Memory B cell (primary cell): ENCODE measurements at regions not wholly inside any gene's neighbourhood (a gene's known extent, or its start where the extent isn't known, plus 50 kb on each side); places are given as distances from the start of the nearest gene placed in this dataset.

ENCODE experiments used
- ATAC-seq: fragments of 150-1000 bp; cut with Tn5 transposase; 2 replicates; pipeline ENCODE4 v1.10.0; 2021; ENCODE audit warnings: low read depth, mild to moderate bottlenecking, moderate library complexity
- DNase-seq, 2 donors: peaks; one replicate each; pipeline ENCODE4 v3.0.0; 2022; ENCODE audit warnings: low spot score in 2 of 2
- H3K27ac Mint-ChIP-seq: one replicate; pipeline ENCODE4 v1.8.0; 2022; ENCODE audit warnings: mild to moderate bottlenecking, moderate library complexity, mixed read lengths
- H3K27me3 Mint-ChIP-seq: one replicate; pipeline ENCODE4 v1.8.0; 2022; ENCODE audit warnings: mixed read lengths
- H3K36me3 Mint-ChIP-seq: one replicate; pipeline ENCODE4 v1.8.0; 2022; ENCODE audit warnings: mild to moderate bottlenecking, mixed read lengths
- H3K4me1 Mint-ChIP-seq: one replicate; pipeline ENCODE4 v1.8.0; 2022; ENCODE audit warnings: mixed read lengths
- H3K4me3 Mint-ChIP-seq: one replicate; pipeline ENCODE4 v1.8.0; 2022; ENCODE audit warnings: mild to moderate bottlenecking, moderate library complexity, mixed read lengths
- H3K9me3 Mint-ChIP-seq: one replicate; pipeline ENCODE4 v1.8.0; 2022; ENCODE audit warnings: mixed read lengths

DNA sequence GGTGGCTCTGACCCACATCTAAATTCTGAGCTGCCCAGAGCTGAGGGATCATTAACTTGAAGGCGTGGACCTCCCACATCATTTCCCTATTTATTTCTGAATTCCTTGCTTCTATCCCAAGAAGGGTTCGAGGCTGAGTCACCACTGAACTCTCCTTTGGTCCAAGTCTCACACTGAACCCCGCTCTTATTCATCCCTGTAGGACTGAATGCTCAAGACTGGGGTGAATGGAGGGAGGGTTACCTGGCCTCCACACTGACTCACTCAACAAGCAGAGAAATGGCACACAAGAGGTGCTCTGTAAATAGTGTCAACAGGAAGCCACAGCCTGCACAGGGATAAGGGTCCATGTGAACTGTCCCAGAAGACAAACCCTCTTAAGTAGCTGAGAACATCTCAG is 79.1 kb upstream of the FSTL4 start:
- Mint-ChIP-seq H3K9me3 (no peaks in the 10 kb centered on the region), H3K4me1 (peaks cover 2% of the 10 kb centered on the region), H3K4me3 (no peak overlapping the region), H3K27ac (no peak overlapping the region), H3K36me3 (no peaks in the 10 kb centered on the region), H3K27me3 (peaks cover 16% of the 10 kb centered on the region)
- no peak for ATAC-seq
- DNase-seq: no peak

DNA sequence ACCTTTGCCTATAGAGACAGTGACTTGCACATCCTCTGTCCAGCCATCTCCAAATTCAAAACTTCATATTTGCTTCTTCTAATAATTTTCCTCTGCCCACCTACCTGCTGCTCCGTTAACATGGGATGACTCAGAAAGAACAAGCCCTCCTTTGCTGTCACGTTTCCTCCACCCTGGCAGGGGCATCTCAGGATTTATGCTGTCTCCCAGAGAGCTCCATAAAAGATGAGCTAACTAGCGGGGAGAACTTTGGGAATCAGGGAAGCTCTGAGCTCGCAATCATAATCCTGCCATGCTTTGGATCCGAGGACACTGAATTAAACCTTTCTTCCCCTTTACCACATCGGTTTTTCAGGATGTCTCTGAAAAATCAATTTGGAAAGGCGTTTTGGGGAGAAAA is 78.4 kb upstream of the FSTL4 start:
- Mint-ChIP-seq H3K4me1 (peaks cover 2% of the 10 kb centered on the region), H3K36me3 (no peaks in the 10 kb centered on the region), H3K27me3 (peaks cover 16% of the 10 kb centered on the region), H3K4me3 (no peak overlapping the region), H3K27ac (no peak overlapping the region), H3K9me3 (no peaks in the 10 kb centered on the region)
- ATAC-seq: no peak
- no peak for DNase-seq

DNA sequence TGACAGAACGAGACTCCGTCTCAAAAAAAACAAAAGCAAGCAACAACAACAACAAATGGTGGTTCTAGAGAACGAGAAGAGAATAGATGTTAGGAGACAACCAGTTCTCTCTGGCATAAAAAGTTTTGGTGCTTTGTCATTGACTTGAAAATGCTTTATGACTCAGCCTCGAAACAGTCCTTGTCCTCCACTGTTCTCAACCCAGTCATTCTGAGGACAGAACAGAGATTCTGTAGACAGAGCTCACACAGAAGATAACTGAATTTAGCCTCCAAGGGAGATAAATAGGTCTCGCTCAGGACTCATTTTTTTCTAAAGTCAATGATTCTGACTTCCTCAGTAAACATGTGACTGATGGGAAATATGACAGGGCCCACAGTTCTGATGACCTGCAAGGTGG is 76.0 kb upstream of the FSTL4 start:
- no peak for ATAC-seq
- Mint-ChIP-seq H3K4me1 (no peaks in the 10 kb centered on the region), H3K9me3 (no peaks in the 10 kb centered on the region)

GRCh38 chr5:133687212-133688061 is 75.1 kb upstream of the FSTL4 start:
- DNase-seq (no peak), ATAC-seq (no peak)
- H3K9me3 Mint-ChIP-seq: no peaks in the 10 kb centered on the region
- H3K36me3 Mint-ChIP-seq: no peaks in the 10 kb centered on the region
- H3K27me3 Mint-ChIP-seq: peaks cover 17% of the 10 kb centered on the region
- no peak overlapping the region for H3K27ac Mint-ChIP-seq
- H3K4me1 Mint-ChIP-seq: no peaks in the 10 kb centered on the region
- H3K4me3 Mint-ChIP-seq: no peak overlapping the region

More for the DNA sequence above, 76.0 kb upstream of the FSTL4 start:
- Mint-ChIP-seq H3K36me3 (no peaks in the 10 kb centered on the region), H3K27me3 (peaks cover 17% of the 10 kb centered on the region), H3K27ac (no peak overlapping the region), H3K4me3 (no peak overlapping the region)
- DNase-seq: no peak

- no peak for DNase-seq
- Mint-ChIP-seq H3K9me3 (no peaks in the 10 kb centered on the region), H3K27me3 (peaks cover 17% of the 10 kb centered on the region), H3K36me3 (no peaks in the 10 kb centered on the region), H3K4me3 (no peak overlapping the region), H3K27ac (no peak overlapping the region), H3K4me1 (no peaks in the 10 kb centered on the region)
- ATAC-seq: no peak
Measured at GRCh38 chr5:133686566-133686965, 74.2 kb upstream of the FSTL4 start.

DNA sequence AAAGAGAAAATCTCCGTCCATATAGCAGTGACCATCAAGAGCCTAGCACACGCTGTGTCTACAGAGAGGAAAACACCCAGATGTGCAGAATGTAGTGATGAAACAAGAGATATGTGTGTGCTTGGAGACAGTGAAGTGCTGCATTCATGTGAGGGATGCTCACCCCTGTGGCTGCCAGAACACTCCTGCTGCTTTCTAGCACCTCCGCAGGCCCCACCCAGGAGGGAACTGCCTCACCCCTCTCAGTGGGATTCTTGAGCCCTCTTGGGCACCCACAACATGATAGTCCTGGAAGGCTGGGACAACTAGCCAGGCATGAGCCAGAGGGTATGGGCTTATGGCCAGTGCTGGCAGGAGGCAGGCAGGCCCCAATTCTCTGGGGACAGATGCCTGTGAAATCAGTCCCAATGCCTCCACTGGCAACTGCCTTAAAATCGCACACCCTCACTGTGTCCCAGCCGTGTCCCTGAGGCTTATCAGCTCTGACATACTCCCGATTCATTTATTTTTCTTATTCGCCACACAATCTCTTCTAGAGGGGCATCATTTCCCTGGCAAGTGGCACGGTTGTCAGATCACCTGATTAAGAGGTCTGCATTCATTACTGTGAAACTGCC is 73.2 kb upstream of the FSTL4 start:
- H3K4me3 Mint-ChIP-seq: no peak overlapping the region
- ATAC-seq: no peak
- peaks cover 14% of the 10 kb centered on the region for H3K27me3 Mint-ChIP-seq
- DNase-seq: no peak
- H3K9me3 Mint-ChIP-seq: no peaks in the 10 kb centered on the region
- H3K36me3 Mint-ChIP-seq: no peaks in the 10 kb centered on the region
- H3K4me1 Mint-ChIP-seq: no peaks in the 10 kb centered on the region
- H3K27ac Mint-ChIP-seq: no peak overlapping the region

GRCh38 chr5:133683646-133684596 is 71.6 kb upstream of the FSTL4 start:
- no peak overlapping the region for H3K27ac Mint-ChIP-seq
- peaks cover 7% of the 10 kb centered on the region for H3K27me3 Mint-ChIP-seq
- H3K4me3 Mint-ChIP-seq: no peak overlapping the region
- H3K36me3 Mint-ChIP-seq: no peaks in the 10 kb centered on the region
- ATAC-seq (no peak), DNase-seq (no peak)
- no peaks in the 10 kb centered on the region for H3K9me3 Mint-ChIP-seq
- no peaks in the 10 kb centered on the region for H3K4me1 Mint-ChIP-seq

GRCh38 chr5:133682451-133682850 is 70.1 kb upstream of the FSTL4 start:
- Mint-ChIP-seq H3K4me3 (no peak overlapping the region), H3K36me3 (no peaks in the 10 kb centered on the region), H3K9me3 (no peaks in the 10 kb centered on the region), H3K27me3 (peaks cover 14% of the 10 kb centered on the region), H3K4me1 (no peaks in the 10 kb centered on the region), H3K27ac (no peak overlapping the region)
- no peak for DNase-seq
- no peak for ATAC-seq

- Mint-ChIP-seq H3K27me3 (peaks cover 12% of the 10 kb centered on the region), H3K4me1 (no peaks in the 10 kb centered on the region), H3K4me3 (no peak overlapping the region), H3K9me3 (no peaks in the 10 kb centered on the region), H3K27ac (no peak overlapping the region), H3K36me3 (no peaks in the 10 kb centered on the region)
- DNase-seq (no peak), ATAC-seq (no peak)
Measured at GRCh38 chr5:133681896-133682295, 69.6 kb upstream of the FSTL4 start.

- DNase-seq: no peak
- peaks cover 9% of the 10 kb centered on the region for H3K27me3 Mint-ChIP-seq
- H3K4me3 Mint-ChIP-seq: no peak overlapping the region
- no peak for ATAC-seq
- H3K27ac Mint-ChIP-seq: no peak overlapping the region
- no peaks in the 10 kb centered on the region for H3K36me3 Mint-ChIP-seq
- no peaks in the 10 kb centered on the region for H3K4me1 Mint-ChIP-seq
- no peaks in the 10 kb centered on the region for H3K9me3 Mint-ChIP-seq
Measured at GRCh38 chr5:133680830-133681565, 68.7 kb upstream of the FSTL4 start.

GRCh38 chr5:133679534-133679933 is 67.2 kb upstream of the FSTL4 start:
- no peak overlapping the region for H3K27ac Mint-ChIP-seq
- H3K4me1 Mint-ChIP-seq: no peaks in the 10 kb centered on the region
- peaks cover 8% of the 10 kb centered on the region for H3K27me3 Mint-ChIP-seq
- no peaks in the 10 kb centered on the region for H3K9me3 Mint-ChIP-seq
- ATAC-seq (no peak), DNase-seq (no peak)
- H3K36me3 Mint-ChIP-seq: no peaks in the 10 kb centered on the region
- no peak overlapping the region for H3K4me3 Mint-ChIP-seq

GRCh38 chr5:133675376-133676154 is 63.2 kb upstream of the FSTL4 start:
- Mint-ChIP-seq H3K4me3 (no peak overlapping the region), H3K27ac (no peak overlapping the region), H3K4me1 (no peaks in the 10 kb centered on the region), H3K27me3 (peaks cover 16% of the 10 kb centered on the region), H3K9me3 (peaks cover 2% of the 10 kb centered on the region), H3K36me3 (no peaks in the 10 kb centered on the region)
- no peak for ATAC-seq
- peak in 1 of 2 donors; percentile 4 for DNase-seq

- ATAC-seq (no peak), DNase-seq (no peak)
- H3K4me3 Mint-ChIP-seq: no peak overlapping the region
- H3K27me3 Mint-ChIP-seq: peaks cover 20% of the 10 kb centered on the region
- H3K27ac Mint-ChIP-seq: no peak overlapping the region
- H3K36me3 Mint-ChIP-seq: no peaks in the 10 kb centered on the region
- H3K9me3 Mint-ChIP-seq: peaks cover 3% of the 10 kb centered on the region
- no peaks in the 10 kb centered on the region for H3K4me1 Mint-ChIP-seq
Measured at GRCh38 chr5:133670336-133670735, 58.0 kb upstream of the FSTL4 start.
